PC-9 (cell line): ENCODE measurements at regions not wholly inside any gene's neighbourhood (a gene's known extent, or its start where the extent isn't known, plus 50 kb on each side); places are given as distances from the start of the nearest gene placed in this dataset.
"Not testable (repeated sequence)": the region's sequence is repeated elsewhere in the genome, so short reads cannot be mapped to it uniquely, and the experiment has no call there.

Source experiments
- BruUV-seq: library from RNA; stranded (reverse); fragments of 400-500 nt; replicated peaks from 2 replicates; lab custom pipeline; 2021; lab: Mats Ljungman, UMichigan
- CTCF ChIA-PET: fragments of 300-600 bp; sonication (Branson Sonifier 250); formaldehyde crosslinking; loops from one replicate; lab custom pipeline; 2022; ENCODE audit warnings: antibody characterized with exemption; lab: Charles Lee
- POLR2A ChIA-PET: fragments of 300-600 bp; sonication (Branson Sonifier 250); formaldehyde crosslinking; loops from one replicate; lab custom pipeline; 2022; ENCODE audit warnings: antibody characterized with exemption; ENCODE audit not compliant: unreplicated experiment; lab: Charles Lee
- DNase-seq, 2 experiments: peaks; one replicate each; pipeline versions ENCODE4 v3.0.0 to v3.0.0-alpha.2; 2015 to 2022; ENCODE audit warnings: mixed read lengths in 1 of 2
- H2AFZ ChIP-seq: fragments of 200-600 bp; sonication (generic); 2 replicates; pipeline ENCODE4 v1.8.1; 2017; ENCODE audit warnings: antibody characterized with exemption
- H3F3A ChIP-seq: fragments of 200-600 bp; sonication (generic); 2 replicates; pipeline ENCODE4 v1.8.1; 2017; ENCODE audit warnings: antibody characterized with exemption, mild to moderate bottlenecking, low read depth; ENCODE audit not compliant: insufficient read depth
- H3K27ac ChIP-seq: fragments of 200-600 bp; sonication (generic); 2 replicates; pipeline ENCODE4 v1.6.1; 2016; ENCODE audit warnings: mixed run types
- H3K27me3 ChIP-seq: fragments of 200-600 bp; sonication (generic); 2 replicates; pipeline ENCODE4 v1.6.1; 2016; ENCODE audit warnings: low read depth, mixed run types; ENCODE audit not compliant: insufficient read depth
- H3K36me3 ChIP-seq: fragments of 200-600 bp; sonication (generic); 2 replicates; pipeline ENCODE4 v1.6.1; 2016; ENCODE audit warnings: low read depth, mixed run types
- H3K4me1 ChIP-seq: fragments of 200-600 bp; sonication (generic); replicated peaks from 2 replicates; pipeline ENCODE4 v1.6.1; 2016; ENCODE audit warnings: mixed run types; ENCODE audit not compliant: insufficient read depth
- H3K4me2 ChIP-seq: fragments of 200-600 bp; sonication (generic); 2 replicates; pipeline ENCODE4 v1.6.1; 2017; ENCODE audit warnings: mixed run types
- H3K4me3 ChIP-seq: fragments of 200-600 bp; sonication (generic); 2 replicates; pipeline ENCODE4 v1.6.1; 2016; ENCODE audit warnings: mixed run types
- H3K79me2 ChIP-seq: fragments of 200-600 bp; sonication (generic); 2 replicates; pipeline ENCODE4 v1.6.1; 2017; ENCODE audit warnings: low read depth, mixed run types
- H3K9me2 ChIP-seq: fragments of 200-600 bp; sonication (generic); 2 replicates; pipeline ENCODE4 v1.8.1; 2017; ENCODE audit warnings: mild to moderate bottlenecking; ENCODE audit not compliant: insufficient read depth
- H3K9me3 ChIP-seq: fragments of 200-600 bp; sonication (generic); 2 replicates; pipeline ENCODE4 v1.8.1; 2016; ENCODE audit warnings: low read depth; ENCODE audit not compliant: insufficient read depth
- H4K20me1 ChIP-seq: fragments of 200-600 bp; sonication (generic); 2 replicates; pipeline ENCODE4 v1.8.1; 2017; ENCODE audit not compliant: insufficient read depth
- CTCF ChIP-seq: fragments of 200-600 bp; sonication (generic); conservative IDR thresholded peaks from 2 replicates; pipeline ENCODE4 v1.6.1; 2017; ENCODE audit warnings: mixed run types, antibody characterized with exemption, mild to moderate bottlenecking, moderate library complexity
- EZH2 ChIP-seq: fragments of 200-600 bp; sonication (generic); IDR thresholded peaks from 2 replicates; pipeline ENCODE4 v1.8.0; 2017; ENCODE audit warnings: antibody characterized with exemption, low read depth
- intact Hi-C: fragments of 100-400 bp; cut with micrococcal nuclease; formaldehyde crosslinking; loops from one replicate; pipeline ENCODE4 v1.10.0; 2022; ENCODE audit not compliant: unreplicated experiment

GRCh38 chr9:97193767-97194166 is 113.7 kb upstream of the CCDC180 start:
- H3K4me3 ChIP-seq, intact Hi-C loops, H3K4me2 ChIP-seq, POLR2A ChIA-PET, CTCF ChIA-PET, H3K27ac ChIP-seq, H3K9me3 ChIP-seq, H3F3A ChIP-seq, H3K79me2 ChIP-seq, H4K20me1 ChIP-seq, DNase-seq, H3K36me3 ChIP-seq, H3K27me3 ChIP-seq, H3K9me2 ChIP-seq, BruUV-seq, H2AFZ ChIP-seq, H3K4me1 ChIP-seq: not testable (repeated sequence)

- intact Hi-C loops, result no loop called here
- Histone ChIP-seq H3K4me1 (no peaks in the 10 kb centered on the region), H3K79me2 (no peaks in the 10 kb centered on the region), H2AFZ (no peak overlapping the region), H3K27me3 (no peaks in the 10 kb centered on the region), H4K20me1 (no peaks in the 10 kb centered on the region), H3K9me2 (no peaks in the 10 kb centered on the region), H3K9me3 (no peaks in the 10 kb centered on the region), H3K4me2 (no peak overlapping the region), H3K4me3 (no peak overlapping the region), H3K27ac (no peak overlapping the region), H3F3A (no peaks in the 10 kb centered on the region), H3K36me3 (no peaks in the 10 kb centered on the region)
- TF ChIP-seq CTCF (no peak), EZH2 (no peak)
- CTCF ChIA-PET, result no interaction called here
- POLR2A ChIA-PET, result no interaction called here
- DNase-seq, result no peak
- no TSS peak for BruUV-seq
Measured at GRCh38 chr9:97188545-97188944, 118.9 kb upstream of the CCDC180 start.

- H3K79me2 ChIP-seq, H4K20me1 ChIP-seq, BruUV-seq, CTCF ChIA-PET, DNase-seq, H3F3A ChIP-seq, H3K4me2 ChIP-seq, H3K4me1 ChIP-seq, H3K27me3 ChIP-seq, intact Hi-C loops, H3K36me3 ChIP-seq, H3K9me3 ChIP-seq, H2AFZ ChIP-seq, H3K27ac ChIP-seq, H3K9me2 ChIP-seq, H3K4me3 ChIP-seq, POLR2A ChIA-PET: not testable (repeated sequence)
Measured at GRCh38 chr9:97187706-97188105, 119.8 kb upstream of the CCDC180 start.

GRCh38 chr9:97186493-97186892 is 121.0 kb upstream of the CCDC180 start:
- H3K4me2 ChIP-seq, result no peak overlapping the region
- H3K9me2 ChIP-seq, result no peaks in the 10 kb centered on the region
- no peak overlapping the region for H3K4me3 ChIP-seq
- H3F3A ChIP-seq, result no peaks in the 10 kb centered on the region
- no peak for DNase-seq
- H2AFZ ChIP-seq, result no peak overlapping the region
- intact Hi-C loops, result no loop called here
- TF ChIP-seq EZH2 (no peak), CTCF (no peak)
- H3K9me3 ChIP-seq, result no peaks in the 10 kb centered on the region
- H4K20me1 ChIP-seq, result no peaks in the 10 kb centered on the region
- no peaks in the 10 kb centered on the region for H3K79me2 ChIP-seq
- H3K4me1 ChIP-seq, result no peaks in the 10 kb centered on the region
- no TSS peak for BruUV-seq
- H3K27me3 ChIP-seq, result no peaks in the 10 kb centered on the region
- no peaks in the 10 kb centered on the region for H3K36me3 ChIP-seq
- no peak overlapping the region for H3K27ac ChIP-seq
- CTCF ChIA-PET, result no interaction called here
- POLR2A ChIA-PET, result no interaction called here

- intact Hi-C loops, H3K27me3 ChIP-seq, H3K4me2 ChIP-seq, H3K4me3 ChIP-seq, H3K27ac ChIP-seq, H2AFZ ChIP-seq, DNase-seq, H4K20me1 ChIP-seq, H3K9me3 ChIP-seq, CTCF ChIA-PET, H3K79me2 ChIP-seq, POLR2A ChIA-PET, BruUV-seq, H3K36me3 ChIP-seq, H3K9me2 ChIP-seq: not testable (repeated sequence)
- Histone ChIP-seq H3F3A (peaks cover 12% of the 10 kb centered on the region), H3K4me1 (peaks cover 20% of the 10 kb centered on the region)
Measured at GRCh38 chr9:97182532-97182931, 124.9 kb upstream of the CCDC180 start.
